ENCODE measurements at regions not wholly inside any gene's neighbourhood (a gene's known extent, or its start where the extent isn't known, plus 50 kb on each side); places are given as distances from the start of the nearest gene placed in this dataset.

DNA sequence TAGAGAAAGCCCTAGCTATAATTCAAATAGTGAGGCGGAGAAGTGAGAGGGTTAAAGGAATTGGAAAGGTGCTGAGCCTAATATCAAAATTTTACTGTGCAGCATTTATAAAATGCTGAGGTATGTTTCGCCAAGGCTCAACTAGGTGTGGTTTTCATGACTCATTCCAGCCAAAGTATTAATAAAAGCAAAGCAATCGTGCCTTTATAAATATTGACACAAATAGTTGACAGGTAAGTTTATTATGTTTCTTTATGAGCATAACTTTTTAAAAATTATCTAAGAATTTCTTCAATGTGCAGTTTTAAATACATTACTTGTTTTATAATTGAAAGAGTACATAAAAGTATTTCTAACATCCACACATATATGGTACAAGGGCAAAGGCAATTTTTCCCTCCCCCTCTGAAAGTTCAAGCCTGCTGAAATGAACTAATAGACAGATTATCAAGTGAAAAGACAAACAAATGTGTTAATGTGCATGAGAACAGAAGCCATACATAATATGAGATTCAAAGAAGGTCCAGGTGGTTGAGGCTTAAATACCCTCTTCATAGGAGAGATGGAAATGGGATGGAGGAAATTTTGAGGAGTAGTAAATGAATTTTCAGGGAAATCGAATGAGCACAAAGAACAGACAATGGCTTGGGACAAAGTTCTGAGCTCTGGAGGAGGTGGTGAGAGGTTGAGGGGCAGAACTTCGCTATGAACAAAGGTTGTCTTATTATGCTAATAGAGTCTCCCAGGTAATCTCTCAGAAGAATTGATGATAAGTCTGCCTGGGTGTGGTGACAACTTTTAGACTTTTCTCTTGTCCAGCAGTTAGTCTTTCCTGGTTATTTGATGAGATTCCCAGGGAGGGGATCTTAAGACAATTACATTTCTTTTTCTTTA lies 326.5 kb downstream of the BUD13 start:
- no peaks in the 10 kb centered on the region for H3K9me2 ChIP-seq (ENCODE audit: insufficient read depth)
- in situ Hi-C loops (cut with MboI), result no loop called here
- no peak overlapping the region for H3K27ac ChIP-seq
- TF ChIP-seq EZH2 (IDR thresholded peaks at IDR 0.05; ENCODE audit: insufficient read depth, poor library complexity, severe bottlenecking) (no peak), EZH2phosphoT487 (IDR thresholded peaks at IDR 0.05; ENCODE audit: insufficient read depth, low read depth) (no peak)
- no peak overlapping the region for H3K4me2 ChIP-seq (ENCODE audit: unreplicated experiment)
- no peak for DNase-seq
- no peaks in the 10 kb centered on the region for H3K36me3 ChIP-seq (ENCODE audit: low read depth)
- H3K4me3 ChIP-seq, result no peak overlapping the region
- no peaks in the 10 kb centered on the region for H3K79me2 ChIP-seq (ENCODE audit: insufficient read depth)
- no peaks in the 10 kb centered on the region for H3K9me3 ChIP-seq (ENCODE audit: low read depth)
- no peaks in the 10 kb centered on the region for H3F3A ChIP-seq (ENCODE audit: insufficient read depth)
- no peaks in the 10 kb centered on the region for H4K20me1 ChIP-seq (ENCODE audit: insufficient read depth)
- H2AFZ ChIP-seq, result no peak overlapping the region
- 8 to 10% methylated on average over 5 of the region's 5 CpGs for WGBS, 2 experiments (ENCODE audit: low coverage in 1 of 2, low lambda C conversion rate in 2 of 2, missing lambda C conversion rate in 2 of 2)
- H3K27me3 ChIP-seq (replicated peaks; ENCODE audit: insufficient read depth), result no peaks in the 10 kb centered on the region
- H3K9ac ChIP-seq, result no peak overlapping the region
- H3K4me1 ChIP-seq (ENCODE audit: insufficient read depth), result no peaks in the 10 kb centered on the region

DNA sequence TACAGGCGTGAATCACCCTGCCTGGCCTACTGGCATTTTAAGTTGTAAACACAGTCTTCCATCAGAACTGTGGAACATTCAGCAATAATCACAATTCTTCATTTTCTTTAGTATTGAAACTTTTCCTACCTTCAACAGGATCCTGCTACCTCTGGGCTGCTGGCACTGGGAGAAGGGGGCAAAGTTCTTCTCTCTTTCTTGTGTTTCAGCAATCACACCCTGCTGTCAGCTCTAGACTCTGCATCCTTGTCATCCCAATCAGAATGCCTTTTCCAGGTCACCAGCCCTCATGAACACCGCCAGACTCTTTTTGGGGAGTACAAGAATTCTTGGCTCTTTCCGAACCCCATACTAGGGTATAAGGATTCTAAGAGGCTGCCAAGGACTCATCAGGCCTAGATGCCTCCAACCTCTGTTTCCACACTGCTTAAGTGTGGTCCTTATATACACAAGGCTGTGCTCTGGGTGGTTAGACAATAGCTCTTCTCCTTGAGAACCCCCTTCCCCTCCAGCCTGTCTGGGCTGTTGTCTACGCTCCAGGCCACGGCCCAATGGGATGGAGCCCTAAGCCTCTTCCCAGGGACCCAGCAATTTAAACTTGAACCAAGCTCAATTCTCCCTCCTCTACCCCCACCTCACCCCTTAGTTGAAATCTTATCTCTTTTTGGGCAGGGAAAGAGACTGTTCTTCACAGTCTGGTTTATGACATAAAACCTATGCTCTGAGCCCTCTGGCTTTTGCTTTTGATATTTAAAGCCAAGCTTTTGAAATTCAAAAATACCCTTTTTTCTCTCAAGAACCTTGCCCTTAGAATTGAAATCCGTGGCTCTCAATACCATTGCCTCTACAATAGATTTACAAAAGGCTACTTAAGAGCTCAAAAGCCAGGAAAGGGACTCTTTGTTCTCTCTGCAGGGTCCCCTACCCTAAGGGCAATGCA lies 327.4 kb downstream of the BUD13 start:
- no peak overlapping the region for H3K27ac ChIP-seq
- H3K9ac ChIP-seq, result no peak overlapping the region
- TF ChIP-seq EZH2 (IDR thresholded peaks at IDR 0.05; ENCODE audit: insufficient read depth, poor library complexity, severe bottlenecking) (no peak), EZH2phosphoT487 (IDR thresholded peaks at IDR 0.05; ENCODE audit: insufficient read depth, low read depth) (no peak)
- no peaks in the 10 kb centered on the region for H3K79me2 ChIP-seq (ENCODE audit: insufficient read depth)
- H3K4me3 ChIP-seq, result no peak overlapping the region
- no peaks in the 10 kb centered on the region for H3K36me3 ChIP-seq (ENCODE audit: low read depth)
- 27 to 41% methylated on average over 6 of the region's 6 CpGs for WGBS, 2 experiments (ENCODE audit: low coverage in 1 of 2, low lambda C conversion rate in 2 of 2, missing lambda C conversion rate in 2 of 2)
- H4K20me1 ChIP-seq (ENCODE audit: insufficient read depth), result no peaks in the 10 kb centered on the region
- no peak overlapping the region for H3K4me2 ChIP-seq (ENCODE audit: unreplicated experiment)
- H3K9me2 ChIP-seq (ENCODE audit: insufficient read depth), result no peaks in the 10 kb centered on the region
- DNase-seq, result no peak
- no peaks in the 10 kb centered on the region for H3F3A ChIP-seq (ENCODE audit: insufficient read depth)
- in situ Hi-C loops (cut with MboI), result no loop called here
- H3K27me3 ChIP-seq (replicated peaks; ENCODE audit: insufficient read depth), result no peaks in the 10 kb centered on the region
- no peaks in the 10 kb centered on the region for H3K4me1 ChIP-seq (ENCODE audit: insufficient read depth)
- no peak overlapping the region for H2AFZ ChIP-seq
- no peaks in the 10 kb centered on the region for H3K9me3 ChIP-seq (ENCODE audit: low read depth)

DNA sequence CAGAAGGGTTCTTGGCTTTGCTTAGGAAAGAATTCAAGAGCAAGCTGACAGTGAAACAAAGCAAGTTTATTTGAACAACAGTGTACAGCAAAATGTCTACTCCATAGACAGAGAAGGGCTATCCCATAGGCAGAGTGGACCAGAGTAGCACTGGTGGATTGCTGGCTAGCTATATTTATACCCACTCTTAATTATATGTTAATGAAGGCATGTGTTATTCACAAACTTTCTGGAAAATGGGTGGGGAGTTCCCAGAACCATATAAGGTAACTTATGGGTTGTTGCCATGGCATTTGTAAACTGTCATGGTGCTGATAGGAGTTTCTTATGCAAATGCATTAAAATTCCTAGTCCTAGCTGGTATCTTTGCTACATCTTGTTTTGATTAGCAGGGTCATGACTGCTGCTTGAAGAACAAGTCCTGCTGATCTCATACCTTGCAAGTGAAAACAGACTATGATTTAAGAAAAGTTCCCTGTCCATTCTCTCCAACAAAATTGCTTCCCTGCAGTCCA lies 330.5 kb downstream of the BUD13 start:
- no peak for DNase-seq
- in situ Hi-C loops (cut with MboI), result no loop called here
- Histone ChIP-seq H3K27ac (no peak overlapping the region), H3K4me1 (ENCODE audit: insufficient read depth) (no peaks in the 10 kb centered on the region), H3K4me2 (ENCODE audit: unreplicated experiment) (no peak overlapping the region), H3K9ac (no peak overlapping the region), H3K9me3 (ENCODE audit: low read depth) (no peaks in the 10 kb centered on the region), H3K27me3 (replicated peaks; ENCODE audit: insufficient read depth) (no peaks in the 10 kb centered on the region), H3K36me3 (ENCODE audit: low read depth) (no peaks in the 10 kb centered on the region), H3K9me2 (ENCODE audit: insufficient read depth) (no peaks in the 10 kb centered on the region), H2AFZ (no peak overlapping the region), H4K20me1 (ENCODE audit: insufficient read depth) (no peaks in the 10 kb centered on the region), H3K4me3 (no peak overlapping the region), H3K79me2 (ENCODE audit: insufficient read depth) (no peaks in the 10 kb centered on the region), H3F3A (ENCODE audit: insufficient read depth) (no peaks in the 10 kb centered on the region)
- no peak for TF ChIP-seq EZH2 (IDR thresholded peaks at IDR 0.05; ENCODE audit: insufficient read depth, poor library complexity, severe bottlenecking)
- no peak for TF ChIP-seq EZH2phosphoT487 (IDR thresholded peaks at IDR 0.05; ENCODE audit: insufficient read depth, low read depth)

DNA sequence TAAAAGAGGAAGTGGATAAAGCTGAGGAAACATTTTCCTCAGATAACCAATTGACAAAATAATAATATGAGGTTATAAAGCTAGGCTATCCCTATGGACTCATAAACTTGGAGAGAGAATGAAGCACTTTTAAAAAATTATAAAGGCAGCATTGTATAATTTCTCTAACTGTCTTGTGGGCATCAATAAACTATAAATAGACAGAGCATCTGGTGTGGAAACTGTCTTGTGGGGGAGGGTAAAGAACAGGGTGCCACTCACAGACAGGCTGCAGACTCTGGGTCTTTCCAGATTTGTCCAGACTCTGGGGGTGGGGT lies 333.5 kb downstream of the BUD13 start:
- no peaks in the 10 kb centered on the region for H3K27me3 ChIP-seq (replicated peaks; ENCODE audit: insufficient read depth)
- H3K9me2 ChIP-seq (ENCODE audit: insufficient read depth), result no peaks in the 10 kb centered on the region
- H3F3A ChIP-seq (ENCODE audit: insufficient read depth), result no peaks in the 10 kb centered on the region
- H3K4me3 ChIP-seq, result no peak overlapping the region
- TF ChIP-seq EZH2phosphoT487 (IDR thresholded peaks at IDR 0.05; ENCODE audit: insufficient read depth, low read depth) (no peak), EZH2 (IDR thresholded peaks at IDR 0.05; ENCODE audit: insufficient read depth, poor library complexity, severe bottlenecking) (no peak)
- no peak overlapping the region for H3K9ac ChIP-seq
- no peaks in the 10 kb centered on the region for H4K20me1 ChIP-seq (ENCODE audit: insufficient read depth)
- no peaks in the 10 kb centered on the region for H3K9me3 ChIP-seq (ENCODE audit: low read depth)
- in situ Hi-C loops (cut with MboI), result no loop called here
- H3K4me1 ChIP-seq (ENCODE audit: insufficient read depth), result no peaks in the 10 kb centered on the region
- H3K36me3 ChIP-seq (ENCODE audit: low read depth), result no peaks in the 10 kb centered on the region
- no peak overlapping the region for H3K27ac ChIP-seq
- H2AFZ ChIP-seq, result no peak overlapping the region
- no peaks in the 10 kb centered on the region for H3K79me2 ChIP-seq (ENCODE audit: insufficient read depth)
- no peak for DNase-seq
- no peak overlapping the region for H3K4me2 ChIP-seq (ENCODE audit: unreplicated experiment)

Measured in GM23248 (cell line).